WERI-Rb-1 (cell line): ENCODE measurements at regions not wholly inside any gene's neighbourhood (a gene's known extent, or its start where the extent isn't known, plus 50 kb on each side); places are given as distances from the start of the nearest gene placed in this dataset.
A peak's percentile ranks its signal among the peaks of the same experiment; 100 is the strongest.

Experiments used
- DNase-seq: peaks from one replicate; pipeline ENCODE4 v3.0.0-alpha.2; 2020
- H3K27ac ChIP-seq: fragments of 250-450 bp; sonication (Bioruptor Pico); 2 replicates; pipeline ENCODE4 v1.5.1; 2020; ENCODE audit warnings: mild to moderate bottlenecking, moderate library complexity
- H3K27me3 ChIP-seq: fragments of 250-450 bp; sonication (Bioruptor Pico); 2 replicates; pipeline ENCODE4 v1.5.1; 2021; ENCODE audit warnings: mild to moderate bottlenecking, low read depth, moderate library complexity; ENCODE audit not compliant: insufficient read depth, severe bottlenecking
- H3K36me3 ChIP-seq: fragments of 250-450 bp; sonication (Bioruptor Pico); 2 replicates; pipeline ENCODE4 v1.5.1; 2020; ENCODE audit warnings: mild to moderate bottlenecking, moderate library complexity
- H3K4me3 ChIP-seq: 2 replicates; pipeline ENCODE4 v1.5.1; 2011; ENCODE audit warnings: low read depth, mild to moderate bottlenecking, control low read depth, low read length
- H3K9me3 ChIP-seq: fragments of 250-450 bp; sonication (Bioruptor Pico); 2 replicates; pipeline ENCODE4 v1.5.1; 2021; ENCODE audit warnings: mild to moderate bottlenecking, moderate library complexity; ENCODE audit not compliant: severe bottlenecking
- CTCF ChIP-seq: IDR thresholded peaks from 2 replicates; pipeline ENCODE4 v1.5.1; 2011; ENCODE audit warnings: low read depth, mild to moderate bottlenecking, control low read depth, inconsistent platforms, low read length

GRCh38 chr11:103798026-103798425 lies 238.4 kb upstream of the DDI1 start:
- DNase-seq, result no peak
- Histone ChIP-seq H3K9me3 (no peaks in the 10 kb centered on the region), H3K27me3 (no peaks in the 10 kb centered on the region), H3K4me3 (no peak overlapping the region), H3K27ac (no peak overlapping the region), H3K36me3 (no peaks in the 10 kb centered on the region)
- TF ChIP-seq CTCF, result no peak

GRCh38 chr11:103798446-103798845 lies 238.0 kb upstream of the DDI1 start:
- no peaks in the 10 kb centered on the region for H3K36me3 ChIP-seq
- H3K27ac ChIP-seq, result no peak overlapping the region
- no peaks in the 10 kb centered on the region for H3K9me3 ChIP-seq
- TF ChIP-seq CTCF, result no peak
- no peak overlapping the region for H3K4me3 ChIP-seq
- H3K27me3 ChIP-seq, result no peaks in the 10 kb centered on the region
- DNase-seq, result no peak

GRCh38 chr11:103800406-103801114 lies 235.9 kb upstream of the DDI1 start:
- H3K27me3 ChIP-seq, result no peaks in the 10 kb centered on the region
- H3K27ac ChIP-seq, result no peak overlapping the region
- H3K9me3 ChIP-seq, result no peaks in the 10 kb centered on the region
- no peak for TF ChIP-seq CTCF
- no peak overlapping the region for H3K4me3 ChIP-seq
- peak; percentile 8 for DNase-seq
- H3K36me3 ChIP-seq, result no peaks in the 10 kb centered on the region

- Histone ChIP-seq H3K27ac (no peak overlapping the region), H3K4me3 (no peak overlapping the region), H3K36me3 (no peaks in the 10 kb centered on the region), H3K9me3 (no peaks in the 10 kb centered on the region), H3K27me3 (no peaks in the 10 kb centered on the region)
- DNase-seq, result no peak
- TF ChIP-seq CTCF, result no peak
Observed at GRCh38 chr11:103803062-103803461, 233.4 kb upstream of the DDI1 start.

- DNase-seq, result no peak
- H3K9me3 ChIP-seq, result no peaks in the 10 kb centered on the region
- no peak overlapping the region for H3K4me3 ChIP-seq
- H3K27me3 ChIP-seq, result no peaks in the 10 kb centered on the region
- no peak overlapping the region for H3K27ac ChIP-seq
- no peak for TF ChIP-seq CTCF
- no peaks in the 10 kb centered on the region for H3K36me3 ChIP-seq
Observed at GRCh38 chr11:103805688-103806009, 230.8 kb upstream of the DDI1 start.
